ENCODE measurements at regions not wholly inside any gene's neighbourhood (a gene's known extent, or its start where the extent isn't known, plus 50 kb on each side); places are given as distances from the start of the nearest gene placed in this dataset.

DNA sequence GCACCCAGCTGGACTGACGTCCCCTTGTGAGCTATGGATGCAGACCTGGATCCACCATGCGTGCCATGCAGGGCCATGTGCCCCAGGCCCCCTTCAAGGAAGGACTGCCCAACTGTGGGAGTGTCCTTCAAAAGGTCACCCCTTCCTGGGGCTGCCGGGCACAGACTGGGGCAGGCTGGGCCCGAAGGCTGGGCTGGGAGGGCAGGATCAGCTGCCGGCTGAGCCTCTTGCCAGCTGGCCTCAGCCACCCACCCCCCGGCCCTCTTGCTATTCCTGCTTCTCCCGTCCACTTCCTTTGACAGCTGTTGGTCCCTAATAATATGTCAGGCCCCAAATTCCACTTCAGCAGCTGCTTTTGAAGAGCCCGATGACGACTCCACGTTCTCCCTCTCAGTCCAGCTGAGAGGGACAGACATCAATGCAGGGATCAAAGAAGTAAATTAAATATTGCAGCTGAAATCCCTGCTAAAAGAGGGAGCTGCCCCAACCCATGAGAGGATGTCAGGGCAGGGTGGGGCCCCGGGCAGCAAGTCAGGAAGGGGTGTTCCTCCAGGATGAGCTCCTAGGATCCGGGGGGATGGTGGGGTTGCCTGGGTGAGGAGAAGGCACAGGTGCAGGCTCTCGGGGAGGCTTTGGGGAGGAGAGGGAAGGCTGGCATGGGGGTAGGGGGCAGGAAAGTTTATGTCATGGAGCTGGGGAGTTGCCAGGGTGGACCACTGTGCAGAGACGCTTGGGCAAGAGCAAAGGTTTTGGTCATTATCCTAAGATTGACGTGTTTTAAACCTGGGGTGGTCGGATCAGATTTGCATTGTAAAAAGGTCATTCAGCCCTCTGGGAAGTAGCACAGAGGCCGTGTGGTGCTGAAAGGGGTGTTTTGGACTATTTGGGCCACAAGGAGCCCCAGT lies 185.0 kb downstream of the ANKRD60 start:
- DNase-seq (no peak), ATAC-seq (ENCODE audit: low read depth in 2 of 2) (no peak)
- H3K9me3 Mint-ChIP-seq: peaks cover 0 to 5% (median 0%) of the 10 kb centered on the region in 7 donors
- Histone ChIP-seq H3K36me3 (ENCODE audit: control insufficient read depth, insufficient read depth, low read length) (no peaks in the 10 kb centered on the region), H3K27me3 (ENCODE audit: control insufficient read depth, insufficient read depth, low read length) (no peaks in the 10 kb centered on the region), H3K4me1 (ENCODE audit: control insufficient read depth, insufficient read depth, low read length, poor library complexity, severe bottlenecking) (no peaks in the 10 kb centered on the region), H3K9me3 (ENCODE audit: control insufficient read depth in 2 of 2, low read length in 2 of 2) (no peaks in the 10 kb centered on the region), H3K4me3 (ENCODE audit: low read depth, low read length) (no peak overlapping the region), H3K27ac (ENCODE audit: insufficient read depth, low read length, poor library complexity, severe bottlenecking) (no peak overlapping the region)
- peaks cover 6% of the 10 kb centered on the region for H3K27me3 Mint-ChIP-seq
- H3K4me3 Mint-ChIP-seq: no peak overlapping the region
- H3K4me1 Mint-ChIP-seq: no peaks in the 10 kb centered on the region
- peaks cover 3% of the 10 kb centered on the region for H3K36me3 Mint-ChIP-seq
- no peak overlapping the region for H3K27ac Mint-ChIP-seq

DNA sequence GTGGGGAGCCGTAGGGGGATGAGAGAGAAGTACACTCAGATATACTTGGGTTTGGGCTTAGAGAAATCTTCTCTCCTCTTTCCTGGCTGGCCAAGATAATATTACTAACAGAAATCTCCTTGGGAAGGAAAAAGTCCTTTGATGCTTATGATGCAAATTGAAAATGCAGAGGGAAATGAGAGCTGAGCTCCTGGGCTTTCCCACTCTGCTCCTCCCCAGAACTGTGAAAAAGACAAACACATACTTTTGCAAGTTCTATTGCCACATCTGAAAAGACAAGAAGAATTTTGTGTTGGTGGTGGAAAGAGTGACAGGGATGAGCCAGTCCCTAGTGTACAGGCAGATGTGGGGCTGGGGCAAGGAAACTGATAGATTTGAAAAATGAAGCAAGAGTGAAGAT lies 185.9 kb downstream of the ANKRD60 start:
- H3K4me1 Mint-ChIP-seq: no peaks in the 10 kb centered on the region
- no peak overlapping the region for H3K4me3 ChIP-seq (ENCODE audit: low read depth, low read length)
- H3K27me3 ChIP-seq (ENCODE audit: control insufficient read depth, insufficient read depth, low read length): no peaks in the 10 kb centered on the region
- no peak overlapping the region for H3K27ac Mint-ChIP-seq
- H3K9me3 Mint-ChIP-seq: peaks cover 0 to 5% (median 0%) of the 10 kb centered on the region in 7 donors
- H3K36me3 ChIP-seq (ENCODE audit: control insufficient read depth, insufficient read depth, low read length): no peaks in the 10 kb centered on the region
- H3K36me3 Mint-ChIP-seq: peaks cover 3% of the 10 kb centered on the region
- no peak overlapping the region for H3K27ac ChIP-seq (ENCODE audit: insufficient read depth, low read length, poor library complexity, severe bottlenecking)
- no peak overlapping the region for H3K4me3 Mint-ChIP-seq
- peaks cover 5% of the 10 kb centered on the region for H3K27me3 Mint-ChIP-seq
- ATAC-seq (ENCODE audit: low read depth in 2 of 2): no peak
- H3K9me3 ChIP-seq (ENCODE audit: control insufficient read depth in 2 of 2, low read length in 2 of 2): no peaks in the 10 kb centered on the region
- H3K4me1 ChIP-seq (ENCODE audit: control insufficient read depth, insufficient read depth, low read length, poor library complexity, severe bottlenecking): no peaks in the 10 kb centered on the region
- no peak for DNase-seq

DNA sequence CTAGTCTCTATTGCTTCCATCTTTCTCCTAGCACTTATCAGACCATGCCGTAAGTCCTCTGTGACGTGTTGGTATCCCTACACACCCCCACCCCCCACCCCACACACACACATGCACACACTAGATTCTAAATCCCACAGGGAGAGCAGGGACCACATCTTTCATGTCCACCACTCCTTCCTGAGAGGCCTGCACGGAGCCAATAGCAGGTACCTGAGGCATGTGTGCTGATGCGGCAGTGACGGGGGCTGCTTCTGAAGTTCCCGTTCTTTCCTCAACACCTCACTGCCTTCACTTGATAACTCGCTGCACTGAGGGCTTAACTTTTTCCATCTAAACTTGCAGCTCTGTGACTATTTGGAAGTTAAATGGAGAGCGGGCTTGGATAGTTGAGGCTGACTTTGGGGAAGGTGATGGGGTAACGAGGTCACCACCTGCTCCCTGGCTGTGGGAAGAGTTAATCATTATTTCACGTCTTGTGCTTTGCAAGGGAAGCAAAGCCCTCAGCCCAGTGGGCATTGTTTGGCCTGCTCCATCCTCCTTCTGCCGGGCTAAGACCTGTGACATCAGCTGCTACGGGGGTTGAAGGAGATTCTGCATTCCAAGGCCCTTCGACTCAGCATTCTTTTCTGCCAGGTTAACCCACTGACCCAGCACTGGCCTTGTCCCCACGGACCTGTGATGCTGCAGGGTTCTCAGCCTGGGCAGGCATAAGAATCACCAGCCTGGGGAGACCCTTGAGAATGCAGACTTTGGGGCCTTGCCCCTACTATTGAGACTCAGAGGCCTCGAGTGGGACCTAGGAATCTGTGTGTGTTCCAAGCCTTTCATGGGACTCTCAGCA lies 187.8 kb downstream of the ANKRD60 start:
- Histone ChIP-seq H3K4me3 (ENCODE audit: low read depth, low read length) (no peak overlapping the region), H3K4me1 (ENCODE audit: control insufficient read depth, insufficient read depth, low read length, poor library complexity, severe bottlenecking) (no peaks in the 10 kb centered on the region), H3K27me3 (ENCODE audit: control insufficient read depth, insufficient read depth, low read length) (no peaks in the 10 kb centered on the region), H3K36me3 (ENCODE audit: control insufficient read depth, insufficient read depth, low read length) (no peaks in the 10 kb centered on the region), H3K9me3 (ENCODE audit: control insufficient read depth in 2 of 2, low read length in 2 of 2) (no peaks in the 10 kb centered on the region), H3K27ac (ENCODE audit: insufficient read depth, low read length, poor library complexity, severe bottlenecking) (no peak overlapping the region)
- Mint-ChIP-seq H3K27ac (no peak overlapping the region), H3K4me1 (no peaks in the 10 kb centered on the region), H3K36me3 (peaks cover 3% of the 10 kb centered on the region), H3K27me3 (peaks cover 5% of the 10 kb centered on the region), H3K4me3 (no peak overlapping the region), H3K9me3 (peaks cover 0 to 5% (median 0%) of the 10 kb centered on the region in 7 donors)
- ATAC-seq (ENCODE audit: low read depth in 2 of 2): no peak
- DNase-seq: no peak

GRCh38 chr20:58039274-58040092 lies 189.0 kb downstream of the ANKRD60 start:
- no peak overlapping the region for H3K4me3 ChIP-seq (ENCODE audit: low read depth, low read length)
- Mint-ChIP-seq H3K27ac (no peak overlapping the region), H3K27me3 (peaks cover 5% of the 10 kb centered on the region), H3K4me1 (no peaks in the 10 kb centered on the region), H3K9me3 (peaks cover 0 to 2% (median 0%) of the 10 kb centered on the region in 7 donors), H3K4me3 (no peak overlapping the region), H3K36me3 (peaks cover 3% of the 10 kb centered on the region)
- H3K27me3 ChIP-seq (ENCODE audit: control insufficient read depth, insufficient read depth, low read length): no peaks in the 10 kb centered on the region
- H3K36me3 ChIP-seq (ENCODE audit: control insufficient read depth, insufficient read depth, low read length): no peaks in the 10 kb centered on the region
- DNase-seq (no peak), ATAC-seq (ENCODE audit: low read depth in 2 of 2) (no peak)
- no peak overlapping the region for H3K27ac ChIP-seq (ENCODE audit: insufficient read depth, low read length, poor library complexity, severe bottlenecking)
- no peaks in the 10 kb centered on the region for H3K4me1 ChIP-seq (ENCODE audit: control insufficient read depth, insufficient read depth, low read length, poor library complexity, severe bottlenecking)
- no peaks in the 10 kb centered on the region for H3K9me3 ChIP-seq (ENCODE audit: control insufficient read depth in 2 of 2, low read length in 2 of 2)

GRCh38 chr20:58038123-58038654 lies 190.3 kb downstream of the ANKRD60 start:
- no peak overlapping the region for H3K27ac Mint-ChIP-seq
- H3K4me3 ChIP-seq (ENCODE audit: low read depth, low read length): no peak overlapping the region
- peaks cover 0 to 1% (median 0%) of the 10 kb centered on the region in 7 donors for H3K9me3 Mint-ChIP-seq
- no peak overlapping the region for H3K4me3 Mint-ChIP-seq
- ATAC-seq (ENCODE audit: low read depth in 2 of 2) (no peak), DNase-seq (no peak)
- H3K27me3 Mint-ChIP-seq: peaks cover 7% of the 10 kb centered on the region
- H3K36me3 Mint-ChIP-seq: peaks cover 3% of the 10 kb centered on the region
- H3K36me3 ChIP-seq (ENCODE audit: control insufficient read depth, insufficient read depth, low read length): no peaks in the 10 kb centered on the region
- no peaks in the 10 kb centered on the region for H3K27me3 ChIP-seq (ENCODE audit: control insufficient read depth, insufficient read depth, low read length)
- no peaks in the 10 kb centered on the region for H3K4me1 Mint-ChIP-seq
- H3K9me3 ChIP-seq (ENCODE audit: control insufficient read depth in 2 of 2, low read length in 2 of 2): no peaks in the 10 kb centered on the region
- no peak overlapping the region for H3K27ac ChIP-seq (ENCODE audit: insufficient read depth, low read length, poor library complexity, severe bottlenecking)
- no peaks in the 10 kb centered on the region for H3K4me1 ChIP-seq (ENCODE audit: control insufficient read depth, insufficient read depth, low read length, poor library complexity, severe bottlenecking)

DNA sequence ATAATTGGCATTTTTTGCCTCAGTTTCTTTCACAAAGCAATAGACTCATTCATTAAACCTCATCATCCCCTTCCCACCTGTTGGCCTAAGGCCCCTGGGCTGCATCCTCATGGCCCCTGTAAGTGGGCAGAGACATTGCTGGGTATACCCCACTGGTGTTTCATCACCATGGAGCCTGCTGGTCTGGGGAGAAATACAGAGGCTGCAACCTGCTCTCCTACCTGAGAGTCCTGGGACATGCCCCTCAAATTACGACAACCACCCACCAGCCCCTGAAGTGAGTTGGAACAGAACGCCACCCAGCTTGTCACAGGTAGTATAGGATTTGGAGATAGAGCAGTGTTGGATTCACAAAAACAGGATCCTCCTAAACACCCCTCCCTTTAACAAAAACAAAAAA lies 190.8 kb downstream of the ANKRD60 start:
- Mint-ChIP-seq H3K27me3 (peaks cover 8% of the 10 kb centered on the region), H3K27ac (no peak overlapping the region), H3K4me1 (no peaks in the 10 kb centered on the region), H3K36me3 (peaks cover 3% of the 10 kb centered on the region), H3K9me3 (peaks cover 0 to 2% (median 0%) of the 10 kb centered on the region in 7 donors), H3K4me3 (no peak overlapping the region)
- DNase-seq: no peak
- Histone ChIP-seq H3K4me1 (ENCODE audit: control insufficient read depth, insufficient read depth, low read length, poor library complexity, severe bottlenecking) (no peaks in the 10 kb centered on the region), H3K27me3 (ENCODE audit: control insufficient read depth, insufficient read depth, low read length) (no peaks in the 10 kb centered on the region), H3K27ac (ENCODE audit: insufficient read depth, low read length, poor library complexity, severe bottlenecking) (no peak overlapping the region), H3K36me3 (ENCODE audit: control insufficient read depth, insufficient read depth, low read length) (no peaks in the 10 kb centered on the region), H3K4me3 (ENCODE audit: low read depth, low read length) (no peak overlapping the region), H3K9me3 (ENCODE audit: control insufficient read depth in 2 of 2, low read length in 2 of 2) (no peaks in the 10 kb centered on the region)
- no peak for ATAC-seq (ENCODE audit: low read depth in 2 of 2)

- H3K27me3 Mint-ChIP-seq: peaks cover 10% of the 10 kb centered on the region
- Histone ChIP-seq H3K27ac (ENCODE audit: insufficient read depth, low read length, poor library complexity, severe bottlenecking) (no peak overlapping the region), H3K27me3 (ENCODE audit: control insufficient read depth, insufficient read depth, low read length) (peaks cover 2% of the 10 kb centered on the region), H3K4me3 (ENCODE audit: low read depth, low read length) (no peak overlapping the region), H3K36me3 (ENCODE audit: control insufficient read depth, insufficient read depth, low read length) (no peaks in the 10 kb centered on the region), H3K4me1 (ENCODE audit: control insufficient read depth, insufficient read depth, low read length, poor library complexity, severe bottlenecking) (no peaks in the 10 kb centered on the region), H3K9me3 (ENCODE audit: control insufficient read depth in 2 of 2, low read length in 2 of 2) (no peaks in the 10 kb centered on the region)
- H3K27ac Mint-ChIP-seq: peak overlapping the region in 1 of 3 donors; percentile 26
- H3K4me1 Mint-ChIP-seq: no peaks in the 10 kb centered on the region
- peaks cover 0 to 2% (median 0%) of the 10 kb centered on the region in 7 donors for H3K9me3 Mint-ChIP-seq
- no peak for DNase-seq
- no peaks in the 10 kb centered on the region for H3K36me3 Mint-ChIP-seq
- no peak overlapping the region for H3K4me3 Mint-ChIP-seq
- ATAC-seq (ENCODE audit: low read depth in 2 of 2): no peak
Observed at GRCh38 chr20:58033026-58033536, 195.4 kb downstream of the ANKRD60 start.

All from CD4-positive, CD25-positive, alpha-beta regulatory T cell (primary cell).